Chondrocyte (in vitro differentiated cells): ENCODE measurements at regions not wholly inside any gene's neighbourhood (a gene's known extent, or its start where the extent isn't known, plus 50 kb on each side); places are given as distances from the start of the nearest gene placed in this dataset.

Source experiments
- DNase-seq: peaks from one replicate; pipeline ENCODE4 v3.0.0; 2021; ENCODE audit warnings: mixed read lengths, low spot score
- H3K27ac Mint-ChIP-seq: one replicate; pipeline ENCODE4 v1.8.0; 2021; ENCODE audit warnings: mild to moderate bottlenecking, moderate library complexity, mixed read lengths; ENCODE audit not compliant: unreplicated experiment
- H3K27me3 Mint-ChIP-seq: 2 replicates; pipeline ENCODE4 v1.8.0; 2021; ENCODE audit warnings: low read depth, mixed read lengths
- H3K36me3 Mint-ChIP-seq: 2 replicates; pipeline ENCODE4 v1.8.0; 2021; ENCODE audit warnings: low read depth, mixed read lengths
- H3K4me1 Mint-ChIP-seq: 2 replicates; pipeline ENCODE4 v1.8.0; 2021; ENCODE audit warnings: low read depth, mild to moderate bottlenecking, mixed read lengths
- H3K4me3 Mint-ChIP-seq: one replicate; pipeline ENCODE4 v1.8.0; 2021; ENCODE audit warnings: mild to moderate bottlenecking, moderate library complexity, mixed read lengths; ENCODE audit not compliant: unreplicated experiment
- H3K9me3 Mint-ChIP-seq: 2 replicates; pipeline ENCODE4 v1.8.0; 2021; ENCODE audit warnings: low read depth, mixed read lengths
- CTCF ChIP-seq: fragments of 200-600 bp; sonication (generic); IDR thresholded peaks from 2 replicates; pipeline ENCODE4 v1.5.0; 2021; ENCODE audit warnings: antibody characterized with exemption, mild to moderate bottlenecking, moderate library complexity

DNA sequence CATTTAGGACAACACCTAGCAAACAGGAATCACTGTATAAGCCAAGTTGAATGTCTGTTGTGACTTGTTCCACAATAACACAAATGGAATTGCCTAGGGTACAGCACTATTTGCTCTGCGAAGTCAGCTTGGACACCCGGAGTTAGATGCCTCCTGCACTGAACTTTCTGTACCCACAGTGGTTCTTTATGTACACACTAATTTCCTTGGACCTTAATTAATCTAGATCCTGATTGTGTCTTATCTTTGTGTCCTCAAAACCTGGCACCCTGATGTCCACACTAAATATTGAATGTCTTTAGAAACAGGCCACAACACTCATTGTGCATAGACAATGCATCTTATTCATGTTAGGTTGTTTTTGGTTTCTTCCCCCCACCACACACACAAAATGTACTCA, 278.9 kb upstream of the NR2F2 start:
- H3K36me3 Mint-ChIP-seq = no peaks in the 10 kb centered on the region
- TF ChIP-seq CTCF = no peak
- H3K9me3 Mint-ChIP-seq = no peaks in the 10 kb centered on the region
- H3K27me3 Mint-ChIP-seq = no peaks in the 10 kb centered on the region
- no peak overlapping the region for H3K4me3 Mint-ChIP-seq
- H3K27ac Mint-ChIP-seq = no peak overlapping the region
- H3K4me1 Mint-ChIP-seq = peaks cover 34% of the 10 kb centered on the region
- DNase-seq = no peak

DNA sequence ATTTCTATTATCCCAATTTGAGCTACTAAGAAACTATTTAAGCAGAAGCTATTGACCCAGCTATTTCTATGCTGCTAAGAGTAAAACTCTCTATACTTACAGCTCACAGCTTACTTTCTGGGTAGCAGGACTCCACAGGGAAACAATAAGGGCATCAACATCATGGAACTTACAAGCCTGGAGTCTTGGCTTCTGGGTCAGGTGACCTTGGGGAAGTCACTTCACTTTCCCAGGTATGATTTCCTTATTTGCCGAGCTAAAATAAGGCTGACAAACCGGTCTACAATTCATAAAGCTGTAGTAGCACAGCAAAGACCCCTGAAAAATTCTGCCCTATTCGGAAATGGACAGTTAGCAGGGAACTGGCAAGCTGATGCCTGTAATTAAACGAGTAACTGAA, 278.3 kb upstream of the NR2F2 start:
- no peak overlapping the region for H3K27ac Mint-ChIP-seq
- no peaks in the 10 kb centered on the region for H3K36me3 Mint-ChIP-seq
- H3K4me3 Mint-ChIP-seq = no peak overlapping the region
- no peak for TF ChIP-seq CTCF
- H3K4me1 Mint-ChIP-seq = peaks cover 29% of the 10 kb centered on the region
- no peak for DNase-seq
- H3K9me3 Mint-ChIP-seq = no peaks in the 10 kb centered on the region
- no peaks in the 10 kb centered on the region for H3K27me3 Mint-ChIP-seq

- Mint-ChIP-seq H3K27me3 (no peaks in the 10 kb centered on the region), H3K4me3 (no peak overlapping the region), H3K36me3 (no peaks in the 10 kb centered on the region), H3K4me1 (peaks cover 24% of the 10 kb centered on the region), H3K9me3 (no peaks in the 10 kb centered on the region), H3K27ac (no peak overlapping the region)
- no peak for TF ChIP-seq CTCF
- no peak for DNase-seq
Observed at GRCh38 chr15:96052572-96053030, 277.9 kb upstream of the NR2F2 start.

- peaks cover 18% of the 10 kb centered on the region for H3K4me1 Mint-ChIP-seq
Observed at GRCh38 chr15:96053031-96053780, 277.3 kb upstream of the NR2F2 start.

More at GRCh38 chr15:96053031-96053780, 277.3 kb upstream of the NR2F2 start:
- no peak overlapping the region for H3K27ac Mint-ChIP-seq
- no peaks in the 10 kb centered on the region for H3K27me3 Mint-ChIP-seq
- H3K36me3 Mint-ChIP-seq = no peaks in the 10 kb centered on the region
- peak; percentile 88 for DNase-seq
- H3K9me3 Mint-ChIP-seq = no peaks in the 10 kb centered on the region
- TF ChIP-seq CTCF = no peak
- peak overlapping the region; percentile 44 for H3K4me3 Mint-ChIP-seq
